ENCODE measurements at regions not wholly inside any gene's neighbourhood (a gene's known extent, or its start where the extent isn't known, plus 50 kb on each side); places are given as distances from the start of the nearest gene placed in this dataset.
A peak's percentile ranks its signal among the peaks of the same experiment; 100 is the strongest.

- DNase-seq (ENCODE audit: low read depth), result no peak
These were observed 106.7 kb upstream of the SFSWAP start for GRCh38 chr12:131603939-131604795.

- no peak for DNase-seq (ENCODE audit: low read depth)
These were observed 106.0 kb upstream of the SFSWAP start for GRCh38 chr12:131604859-131605258.

- no peak for DNase-seq (ENCODE audit: low read depth)
These were observed 105.5 kb upstream of the SFSWAP start for GRCh38 chr12:131605304-131605829.

- DNase-seq (ENCODE audit: low read depth), result no peak
These were observed 104.5 kb upstream of the SFSWAP start for GRCh38 chr12:131606218-131606901.

- no peak for DNase-seq (ENCODE audit: low read depth)
These were observed 103.0 kb upstream of the SFSWAP start for GRCh38 chr12:131607658-131608447.

- peak; percentile 5 for DNase-seq (ENCODE audit: low read depth)
These were observed 101.9 kb upstream of the SFSWAP start for GRCh38 chr12:131608740-131609690.

- DNase-seq (ENCODE audit: low read depth), result no peak
These were observed 101.1 kb upstream of the SFSWAP start for GRCh38 chr12:131609762-131610161.

- no peak for DNase-seq (ENCODE audit: low read depth)
These were observed 100.7 kb upstream of the SFSWAP start for GRCh38 chr12:131610181-131610580.

- DNase-seq (ENCODE audit: low read depth), result no peak
These were observed 100.0 kb upstream of the SFSWAP start for GRCh38 chr12:131610891-131611290.

- DNase-seq (ENCODE audit: low read depth), result no peak
These were observed 99.3 kb upstream of the SFSWAP start for GRCh38 chr12:131611416-131612091.

GRCh38 chr12:131612092-131612755 is 98.7 kb upstream of the SFSWAP start:
- DNase-seq (ENCODE audit: low read depth), result no peak

- no peak for DNase-seq (ENCODE audit: low read depth)
These were observed 97.7 kb upstream of the SFSWAP start for GRCh38 chr12:131613186-131613585.

GRCh38 chr12:131613678-131614077 is 97.2 kb upstream of the SFSWAP start:
- DNase-seq (ENCODE audit: low read depth), result no peak

- no peak for DNase-seq (ENCODE audit: low read depth)
These were observed 95.4 kb upstream of the SFSWAP start for GRCh38 chr12:131615326-131616042.

GRCh38 chr12:131616043-131616700 is 94.7 kb upstream of the SFSWAP start:
- DNase-seq (ENCODE audit: low read depth), result no peak

- no peak for DNase-seq (ENCODE audit: low read depth)
These were observed 94.2 kb upstream of the SFSWAP start for GRCh38 chr12:131616738-131617137.

GRCh38 chr12:131617179-131617578 is 93.7 kb upstream of the SFSWAP start:
- no peak for DNase-seq (ENCODE audit: low read depth)

- DNase-seq (ENCODE audit: low read depth), result no peak
These were observed 93.1 kb upstream of the SFSWAP start for GRCh38 chr12:131617596-131618302.
